ENCODE measurements at regions not wholly inside any gene's neighbourhood (a gene's known extent, or its start where the extent isn't known, plus 50 kb on each side); places are given as distances from the start of the nearest gene placed in this dataset.

DNA sequence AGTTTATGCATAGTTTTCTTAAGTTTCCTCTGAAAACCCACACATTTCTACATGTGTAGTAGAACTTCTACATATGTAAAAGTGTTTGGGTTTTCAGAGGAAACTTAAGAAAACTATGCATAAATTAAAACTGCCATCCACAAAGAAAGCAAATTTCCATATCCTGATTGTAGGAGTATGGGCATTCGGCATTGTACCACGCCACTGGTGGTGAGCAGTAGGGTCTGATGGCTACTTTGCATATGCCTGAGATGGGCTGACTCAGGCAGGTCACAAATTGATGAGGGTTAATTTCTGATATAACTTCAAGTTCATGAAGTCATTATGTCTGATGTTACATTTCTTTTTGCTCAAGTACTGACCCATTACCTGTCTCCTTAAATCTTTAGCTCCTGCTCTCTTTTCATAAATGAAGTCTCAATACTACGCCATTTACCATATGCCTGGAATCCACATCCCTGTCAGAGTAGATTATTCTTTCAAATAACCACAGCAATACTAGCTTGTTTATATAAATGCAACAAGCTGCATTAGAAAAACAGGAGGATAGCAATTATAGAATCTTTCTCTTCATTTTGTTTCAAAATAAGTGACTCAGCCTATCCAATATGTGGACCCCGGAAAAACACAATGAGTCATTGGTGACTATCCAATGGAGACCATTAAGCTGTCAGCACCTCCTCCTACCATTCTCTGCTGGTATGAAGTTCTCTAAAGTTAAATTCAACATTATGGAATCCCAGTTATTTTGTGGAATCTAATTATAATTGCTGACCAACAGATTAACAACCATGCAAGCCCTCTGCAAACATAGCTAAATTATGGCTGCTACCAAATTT, 355.2 kb upstream of the UBE2E3 start:
- no peak for DNase-seq
- Histone ChIP-seq H3K9me3 (no peaks in the 10 kb centered on the region), H3K27me3 (replicated peaks in 1 of 7) (no peaks in the 10 kb centered on the region), H3K36me3 (no peaks in the 10 kb centered on the region), H3K4me3 (no peak overlapping the region), H3K27ac (no peak overlapping the region), H3K4me1 (no peaks in the 10 kb centered on the region)
- intact Hi-C loops (cut with DNase I; ENCODE audit: low total_unique reads), result no loop called here
- no peak for TF ChIP-seq POLR2A (IDR thresholded peaks at IDR 0.05)
- no peak for TF ChIP-seq POLR2AphosphoS5 (IDR thresholded peaks at IDR 0.05)
- TF ChIP-seq, protein P1, sequence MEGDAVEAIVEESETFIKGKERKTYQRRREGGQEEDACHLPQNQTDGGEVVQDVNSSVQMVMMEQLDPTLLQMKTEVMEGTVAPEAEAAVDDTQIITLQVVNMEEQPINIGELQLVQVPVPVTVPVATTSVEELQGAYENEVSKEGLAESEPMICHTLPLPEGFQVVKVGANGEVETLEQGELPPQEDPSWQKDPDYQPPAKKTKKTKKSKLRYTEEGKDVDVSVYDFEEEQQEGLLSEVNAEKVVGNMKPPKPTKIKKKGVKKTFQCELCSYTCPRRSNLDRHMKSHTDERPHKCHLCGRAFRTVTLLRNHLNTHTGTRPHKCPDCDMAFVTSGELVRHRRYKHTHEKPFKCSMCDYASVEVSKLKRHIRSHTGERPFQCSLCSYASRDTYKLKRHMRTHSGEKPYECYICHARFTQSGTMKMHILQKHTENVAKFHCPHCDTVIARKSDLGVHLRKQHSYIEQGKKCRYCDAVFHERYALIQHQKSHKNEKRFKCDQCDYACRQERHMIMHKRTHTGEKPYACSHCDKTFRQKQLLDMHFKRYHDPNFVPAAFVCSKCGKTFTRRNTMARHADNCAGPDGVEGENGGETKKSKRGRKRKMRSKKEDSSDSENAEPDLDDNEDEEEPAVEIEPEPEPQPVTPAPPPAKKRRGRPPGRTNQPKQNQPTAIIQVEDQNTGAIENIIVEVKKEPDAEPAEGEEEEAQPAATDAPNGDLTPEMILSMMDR (IDR thresholded peaks at IDR 0.05 in 8 of 11, conservative IDR thresholded peaks at IDR 0.05 in 3 of 11), result no peak
- 69 to 96% (median 87%) methylated on average over 4 of the region's 4 CpGs for WGBS, 5 donors

DNA sequence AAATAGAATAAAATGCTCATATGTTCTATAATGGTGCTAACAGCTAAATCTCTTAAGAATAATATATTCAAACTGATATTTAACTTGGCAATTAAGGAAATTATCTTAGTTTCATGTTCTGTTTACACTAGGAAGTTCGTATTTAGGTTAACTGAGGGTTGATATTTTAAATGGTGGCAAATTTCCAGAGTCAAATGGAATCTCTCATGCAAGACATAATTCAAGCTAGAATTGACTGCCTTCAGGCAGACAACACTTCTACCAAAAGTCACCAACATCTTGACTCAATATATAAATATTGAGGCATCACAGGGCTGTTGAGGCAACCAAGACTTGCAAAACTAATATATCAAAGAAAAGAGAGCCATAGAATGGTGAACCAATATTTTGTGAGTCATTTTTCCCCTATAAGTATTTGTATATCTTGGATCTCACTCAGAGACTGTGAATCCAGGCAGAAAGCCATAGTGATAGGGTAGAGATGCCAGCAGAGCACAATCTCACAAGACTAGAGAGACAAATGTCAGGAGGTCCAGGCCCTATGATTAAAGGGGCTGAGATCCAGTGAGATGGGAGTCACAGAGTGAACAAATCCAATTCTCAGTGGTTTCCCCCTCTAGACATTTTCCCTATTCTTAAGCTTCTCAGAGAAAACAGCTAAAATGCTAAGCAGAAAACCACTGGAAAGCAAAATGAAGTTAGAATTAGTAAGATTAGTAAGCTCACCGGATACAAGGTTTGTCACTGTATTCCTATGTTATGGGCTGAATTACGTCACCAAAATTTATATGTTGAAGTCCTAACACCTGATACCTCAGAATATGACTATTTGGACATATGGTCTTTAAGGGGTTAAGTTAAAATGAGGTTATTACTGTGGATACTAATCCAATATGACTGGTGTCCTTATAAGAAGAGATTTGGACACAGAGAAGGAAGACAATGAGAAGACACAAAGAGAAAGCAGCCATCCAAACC, 358.2 kb upstream of the UBE2E3 start:
- Histone ChIP-seq H3K27me3 (replicated peaks in 1 of 7) (no peaks in the 10 kb centered on the region), H3K36me3 (no peaks in the 10 kb centered on the region), H3K4me1 (no peaks in the 10 kb centered on the region), H3K9me3 (no peaks in the 10 kb centered on the region), H3K4me3 (no peak overlapping the region), H3K27ac (no peak overlapping the region)
- TF ChIP-seq, protein P1 (IDR thresholded peaks at IDR 0.05 in 8 of 11, conservative IDR thresholded peaks at IDR 0.05 in 3 of 11), result no peak
- no peak for TF ChIP-seq POLR2AphosphoS5 (IDR thresholded peaks at IDR 0.05)
- intact Hi-C loops (cut with DNase I; ENCODE audit: low total_unique reads), result no loop called here
- DNase-seq, result no peak
- 68 to 83% (median 76%) methylated on average over 3 of the region's 3 CpGs for WGBS, 5 donors

DNA sequence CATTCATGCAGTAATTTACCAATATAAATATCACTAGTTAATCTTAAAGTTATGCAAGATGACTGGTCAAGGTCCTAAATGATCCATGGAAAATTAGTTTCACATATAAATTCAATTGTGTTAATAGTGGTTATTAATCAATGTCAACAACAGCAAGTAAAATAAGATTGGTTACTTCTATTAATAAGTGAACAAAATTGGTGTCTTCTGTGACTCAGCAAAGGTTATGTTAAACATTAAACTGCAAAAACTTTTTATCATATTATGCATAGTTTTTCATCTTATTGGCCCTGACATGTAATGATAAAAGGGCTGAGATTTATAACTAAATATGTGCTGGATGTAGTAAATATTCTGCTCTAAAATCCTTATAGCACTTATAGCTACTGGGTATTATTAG, 359.0 kb upstream of the UBE2E3 start:
- Histone ChIP-seq H3K9me3 (no peaks in the 10 kb centered on the region), H3K4me3 (no peak overlapping the region), H3K36me3 (no peaks in the 10 kb centered on the region), H3K4me1 (no peaks in the 10 kb centered on the region), H3K27me3 (replicated peaks in 1 of 7) (no peaks in the 10 kb centered on the region), H3K27ac (no peak overlapping the region)
- intact Hi-C loops (cut with DNase I; ENCODE audit: low total_unique reads), result no loop called here
- no peak for DNase-seq
- TF ChIP-seq POLR2A (IDR thresholded peaks at IDR 0.05), result no peak
- TF ChIP-seq, protein P1 (IDR thresholded peaks at IDR 0.05 in 8 of 11, conservative IDR thresholded peaks at IDR 0.05 in 3 of 11), result no peak
- TF ChIP-seq POLR2AphosphoS5 (IDR thresholded peaks at IDR 0.05), result no peak

DNA sequence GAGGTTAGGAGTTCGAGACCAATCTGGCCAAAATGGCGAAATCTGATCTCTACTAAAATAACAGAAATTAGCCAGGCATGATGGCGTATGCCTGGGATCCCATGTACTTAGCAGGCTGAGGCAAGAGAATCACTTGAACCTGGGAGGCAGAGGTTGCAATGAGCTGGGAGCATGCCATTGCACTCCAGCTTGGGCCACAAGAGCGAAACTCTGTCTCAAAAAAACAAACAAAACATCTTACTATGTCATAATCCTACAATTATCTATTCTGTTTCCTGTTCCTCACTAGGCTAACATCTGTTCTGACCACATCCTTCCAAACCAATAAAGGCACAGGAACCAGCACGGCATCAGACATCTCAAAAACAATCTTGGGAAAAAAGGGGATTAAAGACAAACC, 361.8 kb upstream of the UBE2E3 start:
- no peaks in the 10 kb centered on the region for H3K36me3 ChIP-seq
- H3K27ac ChIP-seq, result no peak overlapping the region
- no peaks in the 10 kb centered on the region for H3K27me3 ChIP-seq (replicated peaks in 1 of 7)
- 73 to 78% (median 76%) methylated on average over 5 of the region's 5 CpGs for WGBS, 5 donors
- no peak for DNase-seq
- H3K4me3 ChIP-seq, result no peak overlapping the region
- intact Hi-C loops (cut with DNase I; ENCODE audit: low total_unique reads), result no loop called here
- no peaks in the 10 kb centered on the region for H3K4me1 ChIP-seq
- H3K9me3 ChIP-seq, result no peaks in the 10 kb centered on the region
- no peak for TF ChIP-seq POLR2A (IDR thresholded peaks at IDR 0.05)
- no peak for TF ChIP-seq POLR2AphosphoS5 (IDR thresholded peaks at IDR 0.05)
- TF ChIP-seq, protein P1 (IDR thresholded peaks at IDR 0.05 in 8 of 11, conservative IDR thresholded peaks at IDR 0.05 in 3 of 11), result no peak

All from spleen (tissue), 11 donors.